ENCODE measurements at regions not wholly inside any gene's neighbourhood (a gene's known extent, or its start where the extent isn't known, plus 50 kb on each side); places are given as distances from the start of the nearest gene placed in this dataset.

DNA sequence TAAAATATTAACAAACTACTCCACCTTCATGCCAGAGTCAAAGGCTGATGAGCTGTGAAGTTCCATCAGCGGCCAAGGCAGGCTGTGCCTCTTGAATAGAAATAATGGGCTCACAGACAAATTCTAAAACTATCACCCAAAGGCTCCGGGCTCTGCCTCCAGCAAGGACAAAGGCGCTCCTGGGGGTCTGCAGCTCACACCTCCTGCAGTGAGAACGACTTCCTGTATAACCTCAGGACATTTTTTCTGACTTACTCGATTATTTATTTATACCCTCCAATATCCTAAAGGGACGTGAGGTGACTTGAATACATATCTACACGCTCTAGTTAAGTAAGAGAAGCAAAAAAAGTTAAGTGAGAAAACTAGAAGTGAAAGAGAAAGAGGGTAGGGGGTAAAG, 500.7 kb downstream of the CCSER2 start:
- H3K23me2 ChIP-seq (ENCODE audit: insufficient read length, low read depth, low read length, poor library complexity, severe bottlenecking): no peaks in the 10 kb centered on the region
- H4K5ac ChIP-seq (ENCODE audit: insufficient read length, low read depth, low read length): no peak overlapping the region
- H3K14ac ChIP-seq (ENCODE audit: insufficient read depth, low read length): no peak overlapping the region
- H2BK5ac ChIP-seq (ENCODE audit: insufficient read length, low read length): no peak overlapping the region
- no peaks in the 10 kb centered on the region for H3K36me3 Mint-ChIP-seq (ENCODE audit: insufficient read depth in 1 of 3, low read depth in 3 of 3)
- no peaks in the 10 kb centered on the region for H3K27me3 ChIP-seq (ENCODE audit: insufficient read depth, low read length)
- no peak overlapping the region for H3K18ac ChIP-seq (ENCODE audit: insufficient read length, low read depth, low read length)
- H3K9me3 Mint-ChIP-seq: no peaks in the 10 kb centered on the region
- no peaks in the 10 kb centered on the region for H3K4me1 ChIP-seq (ENCODE audit: insufficient read depth, low read length)
- H3K9me3 ChIP-seq (ENCODE audit: control insufficient read depth, low read depth, low read length): no peaks in the 10 kb centered on the region
- peak overlapping the region in 1 of 3 experiments; percentile 21; a peak in 1 of 7 replicates for H3K27ac Mint-ChIP-seq
- H4K20me1 ChIP-seq (ENCODE audit: control insufficient read depth, insufficient read depth, insufficient read length): no peaks in the 10 kb centered on the region
- H3K23ac ChIP-seq (ENCODE audit: insufficient read length, low read depth, low read length): no peak overlapping the region
- H4K91ac ChIP-seq (ENCODE audit: insufficient read length, low read depth, low read length): no peak overlapping the region
- no peak overlapping the region for H2BK15ac ChIP-seq (ENCODE audit: low read depth, low read length)
- no peak overlapping the region for H3K4ac ChIP-seq (ENCODE audit: low read depth, low read length)
- no peak for DNase-seq
- no peak overlapping the region for H3K9ac ChIP-seq (ENCODE audit: extremely low read depth, insufficient read length, low read length)
- no peaks in the 10 kb centered on the region for H3K27me3 Mint-ChIP-seq (ENCODE audit: low read depth)
- H2BK120ac ChIP-seq (ENCODE audit: low read depth, low read length, poor library complexity, severe bottlenecking): no peak overlapping the region
- H3K79me2 ChIP-seq (ENCODE audit: insufficient read depth, low read length): no peaks in the 10 kb centered on the region
- no peak overlapping the region for H3K4me3 Mint-ChIP-seq
- H2AK5ac ChIP-seq (ENCODE audit: insufficient read length, low read length): no peak overlapping the region
- no peaks in the 10 kb centered on the region for H3K79me1 ChIP-seq (ENCODE audit: insufficient read depth, low read depth, low read length, poor library complexity, severe bottlenecking)
- no peak overlapping the region for H3T11ph ChIP-seq (ENCODE audit: low read length)
- no peak overlapping the region for H3K4me2 ChIP-seq (ENCODE audit: insufficient read depth, insufficient read length, low read length)
- H4K8ac ChIP-seq (replicated peaks; ENCODE audit: insufficient read length, low read depth, low read length): no peak overlapping the region
- no peak overlapping the region for H3K56ac ChIP-seq (ENCODE audit: insufficient read length, low read depth, low read length)
- peaks cover 12 to 14% of the 10 kb centered on the region in 2 experiments for H3K4me1 Mint-ChIP-seq
- H3K27ac ChIP-seq (ENCODE audit: insufficient read length, low read depth, low read length): no peak overlapping the region
- WGBS (ENCODE audit: extremely low coverage, insufficient read length, low lambda C conversion rate): no CpG with 5 or more reads among the region's 7 CpGs
- H2BK20ac ChIP-seq (ENCODE audit: low read depth, low read length, poor library complexity, severe bottlenecking): no peak overlapping the region
- TF ChIP-seq, protein P1, sequence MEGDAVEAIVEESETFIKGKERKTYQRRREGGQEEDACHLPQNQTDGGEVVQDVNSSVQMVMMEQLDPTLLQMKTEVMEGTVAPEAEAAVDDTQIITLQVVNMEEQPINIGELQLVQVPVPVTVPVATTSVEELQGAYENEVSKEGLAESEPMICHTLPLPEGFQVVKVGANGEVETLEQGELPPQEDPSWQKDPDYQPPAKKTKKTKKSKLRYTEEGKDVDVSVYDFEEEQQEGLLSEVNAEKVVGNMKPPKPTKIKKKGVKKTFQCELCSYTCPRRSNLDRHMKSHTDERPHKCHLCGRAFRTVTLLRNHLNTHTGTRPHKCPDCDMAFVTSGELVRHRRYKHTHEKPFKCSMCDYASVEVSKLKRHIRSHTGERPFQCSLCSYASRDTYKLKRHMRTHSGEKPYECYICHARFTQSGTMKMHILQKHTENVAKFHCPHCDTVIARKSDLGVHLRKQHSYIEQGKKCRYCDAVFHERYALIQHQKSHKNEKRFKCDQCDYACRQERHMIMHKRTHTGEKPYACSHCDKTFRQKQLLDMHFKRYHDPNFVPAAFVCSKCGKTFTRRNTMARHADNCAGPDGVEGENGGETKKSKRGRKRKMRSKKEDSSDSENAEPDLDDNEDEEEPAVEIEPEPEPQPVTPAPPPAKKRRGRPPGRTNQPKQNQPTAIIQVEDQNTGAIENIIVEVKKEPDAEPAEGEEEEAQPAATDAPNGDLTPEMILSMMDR (conservative IDR thresholded peaks at IDR 0.05): no peak
- H2BK12ac ChIP-seq (ENCODE audit: insufficient read length, low read depth, low read length): no peak overlapping the region
- H2AFZ ChIP-seq (ENCODE audit: low read length): no peak overlapping the region

All from H9 (cell line).